ENCODE measurements at regions not wholly inside any gene's neighbourhood (a gene's known extent, or its start where the extent isn't known, plus 50 kb on each side); places are given as distances from the start of the nearest gene placed in this dataset.

- TF ChIP-seq CTCF (IDR thresholded peaks at IDR 0.05): no peak
- TF ChIP-seq ZNF121 (CRISPR knock-in tag; IDR thresholded peaks at IDR 0.05): no peak
- TF ChIP-seq CBFB (CRISPR knock-in tag; IDR thresholded peaks at IDR 0.05; ENCODE audit: low read depth): no peak
Observed at GRCh38 chr1:69230208-69230607, 337.5 kb upstream of the LRRC7 start.

Data from WTC11 (cell line).